SK-N-SH treated with all-trans-retinoic acid at 6 μM for 48 hours (cell line): ENCODE measurements at regions not wholly inside any gene's neighbourhood (a gene's known extent, or its start where the extent isn't known, plus 50 kb on each side); places are given as distances from the start of the nearest gene placed in this dataset.
A peak's percentile ranks its signal among the peaks of the same experiment; 100 is the strongest.

Experiments used
- ATAC-seq: fragments of 200-7000 bp; cut with Tn5 transposase; 3 replicates; pipeline ENCODE4 v1.9.1; 2020; ENCODE audit warnings: mild to moderate bottlenecking, moderate library complexity
- ARNTL ChIP-seq: fragments of 450-650 bp; formaldehyde crosslinking; IDR thresholded peaks from 2 replicates; pipeline ENCODE4 v1.5.0; 2020; ENCODE audit warnings: low read depth, mild to moderate bottlenecking, moderate library complexity, borderline replicate concordance
- BACH2 ChIP-seq: fragments of 250-450 bp; sonication (Bioruptor Pico); IDR thresholded peaks from 2 replicates; pipeline ENCODE4 v1.9.0; 2021; ENCODE audit warnings: mild to moderate bottlenecking, borderline replicate concordance
- ESRRG ChIP-seq: fragments of 250-450 bp; sonication (Bioruptor Pico); IDR thresholded peaks from 2 replicates; pipeline ENCODE4 v1.6.1; 2021; ENCODE audit warnings: mild to moderate bottlenecking
- GLIS3 ChIP-seq: fragments of 250-450 bp; sonication (Bioruptor Pico); IDR thresholded peaks from 2 replicates; pipeline ENCODE4 v1.5.0; 2020; ENCODE audit warnings: mild to moderate bottlenecking, moderate library complexity
- ISL1 ChIP-seq: fragments of 250-450 bp; sonication (Bioruptor Pico); IDR thresholded peaks from 2 replicates; pipeline ENCODE4 v2.1.2; 2022; ENCODE audit warnings: mild to moderate bottlenecking, moderate library complexity
- PATZ1 ChIP-seq: fragments of 250-450 bp; sonication (Bioruptor Pico); IDR thresholded peaks from 2 replicates; pipeline ENCODE4 v1.8.0; 2020; ENCODE audit warnings: mild to moderate bottlenecking, moderate library complexity, borderline replicate concordance
- POU6F1 ChIP-seq: fragments of 250-450 bp; sonication (Bioruptor Pico); IDR thresholded peaks from 2 replicates; pipeline ENCODE4 v1.8.0; 2021; ENCODE audit warnings: low read depth, mild to moderate bottlenecking, moderate library complexity, borderline replicate concordance
- PPARA ChIP-seq: fragments of 250-450 bp; sonication (Bioruptor Pico); IDR thresholded peaks from 2 replicates; pipeline ENCODE4 v1.5.0; 2020; ENCODE audit warnings: mild to moderate bottlenecking, borderline replicate concordance
- RARB ChIP-seq: fragments of 250-450 bp; sonication (Bioruptor Pico); IDR thresholded peaks from 2 replicates; pipeline ENCODE4 v1.8.0; 2021; ENCODE audit warnings: mild to moderate bottlenecking, moderate library complexity
- SNAI2 ChIP-seq: fragments of 250-450 bp; sonication (Bioruptor Pico); IDR thresholded peaks from 2 replicates; pipeline ENCODE4 v1.5.0; 2020; ENCODE audit warnings: mild to moderate bottlenecking, moderate library complexity
- TCF4 ChIP-seq: fragments of 250-450 bp; sonication (Bioruptor Pico); IDR thresholded peaks from 2 replicates; pipeline ENCODE4 v1.8.0; 2021; ENCODE audit warnings: mild to moderate bottlenecking, moderate library complexity, borderline replicate concordance
- TOX ChIP-seq: fragments of 250-450 bp; sonication (Bioruptor Pico); IDR thresholded peaks from 2 replicates; pipeline ENCODE4 v1.8.0; 2021; ENCODE audit warnings: mild to moderate bottlenecking, moderate library complexity, borderline replicate concordance
- TSHZ2 ChIP-seq: fragments of 250-450 bp; sonication (Bioruptor Pico); IDR thresholded peaks from 2 replicates; pipeline ENCODE4 v1.5.0; 2020; ENCODE audit warnings: mild to moderate bottlenecking, moderate library complexity
- ZC3H10 ChIP-seq: fragments of 250-450 bp; sonication (Bioruptor Pico); IDR thresholded peaks from 2 replicates; pipeline ENCODE4 v1.5.1; 2021; ENCODE audit warnings: mild to moderate bottlenecking, moderate library complexity
- ZFP3 ChIP-seq: fragments of 250-450 bp; sonication (Bioruptor Pico); IDR thresholded peaks from 2 replicates; pipeline ENCODE4 v1.5.0; 2020; ENCODE audit warnings: mild to moderate bottlenecking, moderate library complexity
- ZFP30 ChIP-seq: fragments of 450-650 bp; formaldehyde crosslinking; IDR thresholded peaks from 2 replicates; pipeline ENCODE4 v1.5.0; 2022; ENCODE audit warnings: mild to moderate bottlenecking, moderate library complexity
- ZNF565 ChIP-seq: fragments of 450-650 bp; formaldehyde crosslinking; conservative IDR thresholded peaks from 2 replicates; pipeline ENCODE4 v1.5.0; 2020; ENCODE audit warnings: low read depth, mild to moderate bottlenecking, moderate library complexity
- ZNF70 ChIP-seq: fragments of 450-650 bp; formaldehyde crosslinking; IDR thresholded peaks from 2 replicates; pipeline ENCODE4 v1.5.0; 2020; ENCODE audit warnings: mild to moderate bottlenecking, moderate library complexity
- ZNF8 ChIP-seq: fragments of 450-650 bp; formaldehyde crosslinking; IDR thresholded peaks from 2 replicates; pipeline ENCODE4 v1.5.0; 2020; ENCODE audit warnings: mild to moderate bottlenecking, moderate library complexity

GRCh38 chr1:208747979-208748378, 503.8 kb upstream of the PLXNA2 start:
- peak; percentile 85 for ATAC-seq
- TF ChIP-seq TOX (CRISPR knock-in tag) (peak; percentile 89), ARNTL (no peak), PATZ1 (CRISPR knock-in tag) (peak; percentile 97; the same call in 1 of the 2 replicates), BACH2 (CRISPR knock-in tag) (no peak), POU6F1 (0 out of 2 replicates have a peak, but pooled peaks have one; percentile 32), RARB (CRISPR knock-in tag) (peak; percentile 87), ZFP30 (CRISPR knock-in tag) (no peak), TSHZ2 (CRISPR knock-in tag) (peak; percentile 88), ISL1 (peak; percentile 98), TCF4 (CRISPR knock-in tag) (peak; percentile 89; the same call in 1 of the 2 replicates), PPARA (CRISPR knock-in tag) (no peak), ZC3H10 (CRISPR knock-in tag) (peak; percentile 94)

GRCh38 chr1:208748387-208749165, 504.4 kb upstream of the PLXNA2 start:
- TF ChIP-seq BACH2 (CRISPR knock-in tag) = no peak
- 0 out of 2 replicates have a peak, but pooled peaks have one; percentile 21 for TF ChIP-seq TOX (CRISPR knock-in tag)
- ATAC-seq = peak; percentile 69

- TF ChIP-seq BACH2 (CRISPR knock-in tag) (no peak), ZFP3 (CRISPR knock-in tag) (no peak)
- no peak for ATAC-seq
These were observed 512.3 kb upstream of the PLXNA2 start for GRCh38 chr1:208756339-208756981.

- TF ChIP-seq ZNF8 (CRISPR knock-in tag) = no peak
- no peak for TF ChIP-seq GLIS3
- TF ChIP-seq ESRRG (CRISPR knock-in tag) = no peak
- TF ChIP-seq ZNF70 (CRISPR knock-in tag) = no peak
- no peak for TF ChIP-seq SNAI2 (CRISPR knock-in tag)
- TF ChIP-seq ARNTL = no peak
- TF ChIP-seq PPARA (CRISPR knock-in tag) = no peak
- TF ChIP-seq TCF4 (CRISPR knock-in tag) = no peak
- no peak for TF ChIP-seq ZNF565 (CRISPR knock-in tag)
- TF ChIP-seq BACH2 (CRISPR knock-in tag) = no peak
- TF ChIP-seq ZFP30 (CRISPR knock-in tag) = no peak
- TF ChIP-seq TSHZ2 (CRISPR knock-in tag) = no peak
- no peak for TF ChIP-seq ISL1
- no peak for TF ChIP-seq ZC3H10 (CRISPR knock-in tag)
- TF ChIP-seq TOX (CRISPR knock-in tag) = no peak
- TF ChIP-seq POU6F1 = no peak
- ATAC-seq = no peak
These were observed 513.7 kb upstream of the PLXNA2 start for GRCh38 chr1:208757846-208758245.
